Osteocyte (in vitro differentiated cells): ENCODE measurements at regions not wholly inside any gene's neighbourhood (a gene's known extent, or its start where the extent isn't known, plus 50 kb on each side); places are given as distances from the start of the nearest gene placed in this dataset.

Experiments used
- DNase-seq: peaks from one replicate; pipeline ENCODE4 v3.0.0; 2021; ENCODE audit warnings: mixed read lengths; ENCODE audit not compliant: unreplicated experiment; ENCODE audit errors: extremely low spot score
- H3K27ac Mint-ChIP-seq: one replicate; pipeline ENCODE4 v1.8.0; 2021; ENCODE audit warnings: mild to moderate bottlenecking, mixed read lengths; ENCODE audit not compliant: unreplicated experiment
- H3K27me3 Mint-ChIP-seq: one replicate; pipeline ENCODE4 v1.8.0; 2021; ENCODE audit warnings: mixed read lengths; ENCODE audit not compliant: unreplicated experiment
- H3K36me3 Mint-ChIP-seq: one replicate; pipeline ENCODE4 v1.8.0; 2021; ENCODE audit warnings: mixed read lengths; ENCODE audit not compliant: unreplicated experiment
- H3K4me1 Mint-ChIP-seq: one replicate; pipeline ENCODE4 v1.8.0; 2021; ENCODE audit warnings: mixed read lengths; ENCODE audit not compliant: unreplicated experiment
- H3K4me3 Mint-ChIP-seq: one replicate; pipeline ENCODE4 v1.8.0; 2021; ENCODE audit warnings: mild to moderate bottlenecking, moderate library complexity, mixed read lengths; ENCODE audit not compliant: unreplicated experiment
- H3K9me3 Mint-ChIP-seq: one replicate; pipeline ENCODE4 v1.8.0; 2021; ENCODE audit warnings: mixed read lengths; ENCODE audit not compliant: unreplicated experiment
- CTCF ChIP-seq: fragments of 200-600 bp; sonication (generic); IDR thresholded peaks from 2 replicates; pipeline ENCODE4 v1.5.0; 2021; ENCODE audit warnings: antibody characterized with exemption, mild to moderate bottlenecking, moderate library complexity

- Mint-ChIP-seq H3K4me1 (no peaks in the 10 kb centered on the region), H3K36me3 (no peaks in the 10 kb centered on the region), H3K4me3 (no peak overlapping the region), H3K27ac (no peak overlapping the region), H3K9me3 (peaks cover 15% of the 10 kb centered on the region), H3K27me3 (no peaks in the 10 kb centered on the region)
- no peak for DNase-seq
- no peak for TF ChIP-seq CTCF
Measured at GRCh38 chr6:65903992-65904391, 197.0 kb upstream of the EYS start.

GRCh38 chr6:65900928-65901327, 193.9 kb upstream of the EYS start:
- H3K27ac Mint-ChIP-seq: no peak overlapping the region
- H3K36me3 Mint-ChIP-seq: no peaks in the 10 kb centered on the region
- no peak for DNase-seq
- no peaks in the 10 kb centered on the region for H3K27me3 Mint-ChIP-seq
- no peaks in the 10 kb centered on the region for H3K4me1 Mint-ChIP-seq
- no peak overlapping the region for H3K4me3 Mint-ChIP-seq
- peaks cover 12% of the 10 kb centered on the region for H3K9me3 Mint-ChIP-seq
- no peak for TF ChIP-seq CTCF

GRCh38 chr6:65896140-65896539, 189.1 kb upstream of the EYS start:
- TF ChIP-seq CTCF: no peak
- H3K4me3 Mint-ChIP-seq: no peak overlapping the region
- no peaks in the 10 kb centered on the region for H3K27me3 Mint-ChIP-seq

GRCh38 chr6:65876668-65877067, 169.6 kb upstream of the EYS start:
- TF ChIP-seq CTCF: no peak
- no peak overlapping the region for H3K4me3 Mint-ChIP-seq
- H3K4me1 Mint-ChIP-seq: no peaks in the 10 kb centered on the region
- no peaks in the 10 kb centered on the region for H3K27me3 Mint-ChIP-seq
- DNase-seq: no peak
- peaks cover 3% of the 10 kb centered on the region for H3K9me3 Mint-ChIP-seq
- H3K36me3 Mint-ChIP-seq: no peaks in the 10 kb centered on the region
- H3K27ac Mint-ChIP-seq: no peak overlapping the region

More at GRCh38 chr6:65896140-65896539, 189.1 kb upstream of the EYS start:
- Mint-ChIP-seq H3K36me3 (no peaks in the 10 kb centered on the region), H3K4me1 (no peaks in the 10 kb centered on the region), H3K27ac (no peak overlapping the region), H3K9me3 (peaks cover 15% of the 10 kb centered on the region)
- DNase-seq: no peak

GRCh38 chr6:65852369-65852852, 145.4 kb upstream of the EYS start:
- H3K27me3 Mint-ChIP-seq: no peaks in the 10 kb centered on the region
- TF ChIP-seq CTCF: no peak
- H3K4me1 Mint-ChIP-seq: no peaks in the 10 kb centered on the region
- no peaks in the 10 kb centered on the region for H3K36me3 Mint-ChIP-seq
- no peak for DNase-seq
- peaks cover 6% of the 10 kb centered on the region for H3K9me3 Mint-ChIP-seq
- H3K4me3 Mint-ChIP-seq: no peak overlapping the region
- no peak overlapping the region for H3K27ac Mint-ChIP-seq
